PC-9 (cell line): ENCODE measurements at regions not wholly inside any gene's neighbourhood (a gene's known extent, or its start where the extent isn't known, plus 50 kb on each side); places are given as distances from the start of the nearest gene placed in this dataset.

ENCODE experiments used
- BruUV-seq: library from RNA; stranded (reverse); fragments of 400-500 nt; replicated peaks from 2 replicates; lab custom pipeline; 2021; lab: Mats Ljungman, UMichigan
- CTCF ChIA-PET: fragments of 300-600 bp; sonication (Branson Sonifier 250); formaldehyde crosslinking; loops from one replicate; lab custom pipeline; 2022; ENCODE audit warnings: antibody characterized with exemption; lab: Charles Lee
- POLR2A ChIA-PET: fragments of 300-600 bp; sonication (Branson Sonifier 250); formaldehyde crosslinking; loops from one replicate; lab custom pipeline; 2022; ENCODE audit warnings: antibody characterized with exemption; ENCODE audit not compliant: unreplicated experiment; lab: Charles Lee
- DNase-seq, 2 experiments: peaks; one replicate each; pipeline versions ENCODE4 v3.0.0 to v3.0.0-alpha.2; 2015 to 2022; ENCODE audit warnings: mixed read lengths in 1 of 2
- H2AFZ ChIP-seq: fragments of 200-600 bp; sonication (generic); 2 replicates; pipeline ENCODE4 v1.8.1; 2017; ENCODE audit warnings: antibody characterized with exemption
- H3F3A ChIP-seq: fragments of 200-600 bp; sonication (generic); 2 replicates; pipeline ENCODE4 v1.8.1; 2017; ENCODE audit warnings: antibody characterized with exemption, mild to moderate bottlenecking, low read depth; ENCODE audit not compliant: insufficient read depth
- H3K27ac ChIP-seq: fragments of 200-600 bp; sonication (generic); 2 replicates; pipeline ENCODE4 v1.6.1; 2016; ENCODE audit warnings: mixed run types
- H3K27me3 ChIP-seq: fragments of 200-600 bp; sonication (generic); 2 replicates; pipeline ENCODE4 v1.6.1; 2016; ENCODE audit warnings: low read depth, mixed run types; ENCODE audit not compliant: insufficient read depth
- H3K36me3 ChIP-seq: fragments of 200-600 bp; sonication (generic); 2 replicates; pipeline ENCODE4 v1.6.1; 2016; ENCODE audit warnings: low read depth, mixed run types
- H3K4me1 ChIP-seq: fragments of 200-600 bp; sonication (generic); replicated peaks from 2 replicates; pipeline ENCODE4 v1.6.1; 2016; ENCODE audit warnings: mixed run types; ENCODE audit not compliant: insufficient read depth
- H3K4me2 ChIP-seq: fragments of 200-600 bp; sonication (generic); 2 replicates; pipeline ENCODE4 v1.6.1; 2017; ENCODE audit warnings: mixed run types
- H3K4me3 ChIP-seq: fragments of 200-600 bp; sonication (generic); 2 replicates; pipeline ENCODE4 v1.6.1; 2016; ENCODE audit warnings: mixed run types
- H3K79me2 ChIP-seq: fragments of 200-600 bp; sonication (generic); 2 replicates; pipeline ENCODE4 v1.6.1; 2017; ENCODE audit warnings: low read depth, mixed run types
- H3K9me2 ChIP-seq: fragments of 200-600 bp; sonication (generic); 2 replicates; pipeline ENCODE4 v1.8.1; 2017; ENCODE audit warnings: mild to moderate bottlenecking; ENCODE audit not compliant: insufficient read depth
- H3K9me3 ChIP-seq: fragments of 200-600 bp; sonication (generic); 2 replicates; pipeline ENCODE4 v1.8.1; 2016; ENCODE audit warnings: low read depth; ENCODE audit not compliant: insufficient read depth
- H4K20me1 ChIP-seq: fragments of 200-600 bp; sonication (generic); 2 replicates; pipeline ENCODE4 v1.8.1; 2017; ENCODE audit not compliant: insufficient read depth
- CTCF ChIP-seq: fragments of 200-600 bp; sonication (generic); conservative IDR thresholded peaks from 2 replicates; pipeline ENCODE4 v1.6.1; 2017; ENCODE audit warnings: mixed run types, antibody characterized with exemption, mild to moderate bottlenecking, moderate library complexity
- EZH2 ChIP-seq: fragments of 200-600 bp; sonication (generic); IDR thresholded peaks from 2 replicates; pipeline ENCODE4 v1.8.0; 2017; ENCODE audit warnings: antibody characterized with exemption, low read depth
- intact Hi-C: fragments of 100-400 bp; cut with micrococcal nuclease; formaldehyde crosslinking; loops from one replicate; pipeline ENCODE4 v1.10.0; 2022; ENCODE audit not compliant: unreplicated experiment

- Histone ChIP-seq H3K4me2 (no peak overlapping the region), H3K79me2 (no peaks in the 10 kb centered on the region), H4K20me1 (no peaks in the 10 kb centered on the region), H3F3A (no peaks in the 10 kb centered on the region), H3K9me2 (no peaks in the 10 kb centered on the region), H3K27ac (no peak overlapping the region), H2AFZ (no peak overlapping the region), H3K27me3 (no peaks in the 10 kb centered on the region), H3K9me3 (no peaks in the 10 kb centered on the region), H3K4me3 (no peak overlapping the region), H3K36me3 (no peaks in the 10 kb centered on the region), H3K4me1 (no peaks in the 10 kb centered on the region)
- DNase-seq: no peak
- no TSS peak for BruUV-seq
- intact Hi-C loops: no loop called here
- CTCF ChIA-PET: no interaction called here
- TF ChIP-seq CTCF (no peak), EZH2 (no peak)
- POLR2A ChIA-PET: no interaction called here
Observed at GRCh38 chr15:46117071-46117470, 482.2 kb downstream of the SQOR start.

GRCh38 chr15:46120713-46121112 lies 485.9 kb downstream of the SQOR start:
- no peaks in the 10 kb centered on the region for H3K4me1 ChIP-seq
- no TSS peak for BruUV-seq
- H3K36me3 ChIP-seq: no peaks in the 10 kb centered on the region
- no peaks in the 10 kb centered on the region for H3K27me3 ChIP-seq
- no peaks in the 10 kb centered on the region for H3F3A ChIP-seq
- no peak overlapping the region for H3K4me2 ChIP-seq
- no peaks in the 10 kb centered on the region for H4K20me1 ChIP-seq
- H3K4me3 ChIP-seq: no peak overlapping the region
- H3K9me3 ChIP-seq: no peaks in the 10 kb centered on the region
- intact Hi-C loops: no loop called here
- H3K9me2 ChIP-seq: no peaks in the 10 kb centered on the region
- H3K79me2 ChIP-seq: no peaks in the 10 kb centered on the region
- H2AFZ ChIP-seq: no peak overlapping the region
- no peak for DNase-seq
- H3K27ac ChIP-seq: no peak overlapping the region
- CTCF ChIA-PET: no interaction called here
- no peak for TF ChIP-seq CTCF
- no peak for TF ChIP-seq EZH2
- POLR2A ChIA-PET: no interaction called here

- Histone ChIP-seq H3K36me3 (no peaks in the 10 kb centered on the region), H2AFZ (no peak overlapping the region), H3F3A (no peaks in the 10 kb centered on the region), H3K4me3 (no peak overlapping the region), H3K4me1 (no peaks in the 10 kb centered on the region), H3K9me3 (no peaks in the 10 kb centered on the region), H3K4me2 (no peak overlapping the region), H3K9me2 (no peaks in the 10 kb centered on the region), H3K27ac (no peak overlapping the region), H3K79me2 (no peaks in the 10 kb centered on the region), H3K27me3 (no peaks in the 10 kb centered on the region), H4K20me1 (no peaks in the 10 kb centered on the region)
- TF ChIP-seq EZH2 (no peak), CTCF (no peak)
- intact Hi-C loops: no loop called here
- POLR2A ChIA-PET: no interaction called here
- DNase-seq: no peak
- no TSS peak for BruUV-seq
- CTCF ChIA-PET: no interaction called here
Observed at GRCh38 chr15:46121441-46121840, 486.6 kb downstream of the SQOR start.
